Esophagus muscularis mucosa (tissue), 4 donors: ENCODE measurements at regions not wholly inside any gene's neighbourhood (a gene's known extent, or its start where the extent isn't known, plus 50 kb on each side); places are given as distances from the start of the nearest gene placed in this dataset.

Experiments used
- CTCF ChIP-seq, 3 experiments: fragments of 200-600 bp in 2 of 3; fragments of 450-650 bp in 1 of 3; sonication (generic) in 2 of 3; IDR thresholded peaks; one replicate each; pipeline ENCODE4 v1.5.1; 2017 to 2019; ENCODE audit warnings: antibody characterized with exemption in 3 of 3, mild to moderate bottlenecking in 2 of 3, moderate library complexity in 1 of 3
- EP300 ChIP-seq: sonication (generic); formaldehyde crosslinking; IDR thresholded peaks from one replicate; pipeline ENCODE4 v1.6.1; 2017; ENCODE audit warnings: antibody characterized with exemption
- POLR2A ChIP-seq: fragments of 450-650 bp; IDR thresholded peaks from one replicate; pipeline ENCODE4 v1.6.1; 2017; ENCODE audit warnings: antibody characterized with exemption, moderate library complexity, mild to moderate bottlenecking, low read depth

GRCh38 chr2:19589791-19590190, 231.4 kb upstream of the OSR1 start:
- TF ChIP-seq CTCF (IDR thresholded peaks at IDR 0.05): no peak
- TF ChIP-seq EP300: no peak
- no peak for TF ChIP-seq POLR2A
